BE2C (cell line): ENCODE measurements at regions not wholly inside any gene's neighbourhood (a gene's known extent, or its start where the extent isn't known, plus 50 kb on each side); places are given as distances from the start of the nearest gene placed in this dataset.

Experiments used
- DNase-seq: peaks from one replicate; pipeline ENCODE4 v3.0.0-alpha.2; 2020
- H3K27me3 ChIP-seq: fragments of 250-450 bp; sonication (Bioruptor Pico); 2 replicates; pipeline ENCODE4 v1.5.1; 2020; ENCODE audit warnings: mild to moderate bottlenecking
- H3K36me3 ChIP-seq: fragments of 250-450 bp; sonication (Bioruptor Pico); 2 replicates; pipeline ENCODE4 v1.5.1; 2020; ENCODE audit warnings: mild to moderate bottlenecking
- H3K4me1 ChIP-seq: fragments of 250-450 bp; sonication (Bioruptor Pico); 2 replicates; pipeline ENCODE4 v1.5.1; 2020
- H3K4me3 ChIP-seq: 2 replicates; pipeline ENCODE4 v1.5.1; 2011; ENCODE audit warnings: low read depth, low read length
- H3K9me3 ChIP-seq: fragments of 250-450 bp; sonication (Bioruptor Pico); 2 replicates; pipeline ENCODE4 v1.5.1; 2020
- CTCF ChIP-seq: IDR thresholded peaks from 2 replicates; pipeline ENCODE4 v1.5.1; 2012; ENCODE audit warnings: mild to moderate bottlenecking, low read depth, low read length

- Histone ChIP-seq H3K4me1 (no peaks in the 10 kb centered on the region), H3K27me3 (no peaks in the 10 kb centered on the region), H3K4me3 (no peak overlapping the region), H3K9me3 (no peaks in the 10 kb centered on the region), H3K36me3 (no peaks in the 10 kb centered on the region)
- no peak for DNase-seq
- no peak for TF ChIP-seq CTCF
These were observed 66.2 kb downstream of the FZD4 start for GRCh38 chr11:86889001-86889341.

- no peak for DNase-seq
These were observed 64.2 kb downstream of the FZD4 start for GRCh38 chr11:86891036-86891435.

GRCh38 chr11:86893235-86893634 lies 62.0 kb downstream of the FZD4 start:
- no peaks in the 10 kb centered on the region for H3K4me1 ChIP-seq
- H3K9me3 ChIP-seq = no peaks in the 10 kb centered on the region
- no peak for TF ChIP-seq CTCF
- no peak overlapping the region for H3K4me3 ChIP-seq
- DNase-seq = no peak
- no peaks in the 10 kb centered on the region for H3K27me3 ChIP-seq
- no peaks in the 10 kb centered on the region for H3K36me3 ChIP-seq

More at GRCh38 chr11:86891036-86891435, 64.2 kb downstream of the FZD4 start:
- TF ChIP-seq CTCF = no peak
- H3K4me1 ChIP-seq = no peaks in the 10 kb centered on the region
- no peaks in the 10 kb centered on the region for H3K9me3 ChIP-seq
- H3K27me3 ChIP-seq = no peaks in the 10 kb centered on the region
- H3K36me3 ChIP-seq = no peaks in the 10 kb centered on the region
- H3K4me3 ChIP-seq = no peak overlapping the region
